ENCODE measurements at regions not wholly inside any gene's neighbourhood (a gene's known extent, or its start where the extent isn't known, plus 50 kb on each side); places are given as distances from the start of the nearest gene placed in this dataset.

DNA sequence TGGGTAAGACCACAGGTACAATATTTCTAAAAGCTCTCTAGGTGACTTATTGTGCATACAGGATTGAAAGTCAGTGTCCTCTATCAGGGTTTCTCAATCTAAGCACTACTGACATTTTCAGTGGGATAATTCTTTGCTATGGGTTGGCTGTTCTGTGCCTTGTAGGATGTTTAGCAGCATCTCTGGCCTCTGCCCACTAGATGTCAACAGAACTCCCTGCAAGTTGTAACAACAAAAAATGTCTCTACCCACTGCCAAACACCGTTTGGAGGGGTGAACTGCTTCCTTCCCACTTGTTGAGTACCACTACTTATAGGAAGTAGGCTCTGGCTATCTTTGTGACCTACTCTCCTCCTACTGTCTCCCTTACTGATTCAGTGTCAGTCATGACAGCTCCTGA, 90.1 kb upstream of the ZRANB2 start:
- CTCF ChIA-PET, result no interaction called here

DNA sequence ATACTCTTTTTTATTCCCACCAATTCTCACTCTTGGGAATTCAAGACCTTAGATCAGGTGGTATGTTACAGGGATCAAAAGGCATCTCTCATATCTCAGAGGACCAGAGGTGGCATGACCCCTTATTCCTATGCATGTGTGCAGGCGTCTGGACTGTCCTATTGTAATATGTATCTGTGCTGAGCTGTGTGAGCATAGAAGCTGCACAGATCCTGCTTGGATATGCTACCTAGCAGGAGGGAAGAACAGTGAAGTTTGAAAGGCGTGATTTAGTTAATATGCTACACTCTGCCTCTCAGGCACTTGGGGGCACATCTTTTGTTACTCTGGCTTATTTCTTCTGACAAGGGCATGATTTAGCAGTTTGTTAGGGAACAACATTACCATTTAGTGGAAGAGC, 86.7 kb upstream of the ZRANB2 start:
- Mint-ChIP-seq H3K9me3 (ENCODE audit: low read depth) (peaks cover 5% of the 10 kb centered on the region), H3K36me3 (ENCODE audit: low read depth) (no peaks in the 10 kb centered on the region), H3K4me1 (no peaks in the 10 kb centered on the region), H3K27ac (no peak overlapping the region), H3K4me3 (no peak overlapping the region), H3K27me3 (no peaks in the 10 kb centered on the region)
- CTCF ChIA-PET, result no interaction called here
- POLR2A ChIA-PET, result no interaction called here
- intact Hi-C loops (cut with DNase I, micrococcal nuclease), result no loop called here
- DNase-seq (no peak), ATAC-seq (no peak)

More for the DNA sequence above, 90.1 kb upstream of the ZRANB2 start:
- DNase-seq (no peak), ATAC-seq (no peak)
- intact Hi-C loops (cut with DNase I, micrococcal nuclease), result no loop called here
- POLR2A ChIA-PET, result no interaction called here
- H3K27ac Mint-ChIP-seq, result no peak overlapping the region
- H3K9me3 Mint-ChIP-seq (ENCODE audit: low read depth), result peaks cover 7% of the 10 kb centered on the region
- H3K36me3 Mint-ChIP-seq (ENCODE audit: low read depth), result no peaks in the 10 kb centered on the region
- H3K4me3 Mint-ChIP-seq, result no peak overlapping the region
- H3K27me3 Mint-ChIP-seq, result no peaks in the 10 kb centered on the region
- H3K4me1 Mint-ChIP-seq, result no peaks in the 10 kb centered on the region

DNA sequence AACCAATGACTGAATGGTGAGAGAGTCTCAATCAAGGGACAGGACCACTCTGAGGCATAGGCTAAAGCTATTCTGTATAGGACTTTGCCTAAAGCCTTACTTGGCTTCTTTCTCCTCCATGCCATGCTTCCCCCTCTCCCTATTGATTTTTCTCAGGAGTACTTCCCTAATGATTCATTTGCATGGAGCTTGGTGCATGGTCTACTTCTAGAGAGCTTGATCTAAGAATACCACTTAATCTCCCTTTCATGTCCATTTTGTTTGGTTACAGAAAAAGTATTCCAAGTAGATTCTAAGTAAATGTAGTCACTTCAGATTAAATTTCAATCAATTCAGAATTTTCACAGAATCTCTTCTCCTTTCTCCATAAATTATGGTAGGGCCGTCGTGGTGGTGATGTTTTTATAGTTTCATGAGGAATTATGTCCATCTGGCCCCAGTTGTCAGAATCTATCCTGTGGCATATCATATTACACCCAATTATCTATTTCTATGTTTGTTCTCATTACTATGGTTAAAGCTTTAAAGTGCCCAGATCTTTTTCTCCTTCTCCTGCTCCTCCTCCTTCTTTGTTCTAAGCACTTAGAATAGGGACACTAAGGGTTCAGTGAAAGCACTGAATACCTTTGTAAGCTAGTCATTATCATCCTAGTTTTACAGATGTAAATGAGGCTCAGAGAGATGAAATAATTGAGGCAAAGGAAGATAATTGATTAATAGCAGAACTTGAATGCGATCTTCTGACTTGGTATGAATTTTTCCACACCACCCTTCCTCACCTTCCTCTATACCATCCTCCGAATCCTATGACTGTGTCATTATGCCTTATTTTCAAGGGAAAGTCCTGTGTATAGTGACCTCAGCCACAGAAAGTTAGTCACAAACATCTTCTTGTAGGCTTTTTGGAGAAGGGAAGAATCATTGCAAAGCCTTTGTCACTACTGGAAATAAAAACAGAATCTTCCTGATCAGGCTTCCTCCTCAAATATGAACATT, 85.6 kb upstream of the ZRANB2 start:
- DNase-seq (no peak), ATAC-seq (no peak)
- ChIA-PET CTCF (no interaction called here), POLR2A (no interaction called here)
- H3K27ac Mint-ChIP-seq, result no peak overlapping the region
- no peaks in the 10 kb centered on the region for H3K4me1 Mint-ChIP-seq
- H3K27me3 Mint-ChIP-seq, result no peaks in the 10 kb centered on the region
- no peak overlapping the region for H3K4me3 Mint-ChIP-seq
- H3K9me3 Mint-ChIP-seq (ENCODE audit: low read depth), result peaks cover 5% of the 10 kb centered on the region
- H3K36me3 Mint-ChIP-seq (ENCODE audit: low read depth), result no peaks in the 10 kb centered on the region
- intact Hi-C loops (cut with DNase I, micrococcal nuclease), result no loop called here

DNA sequence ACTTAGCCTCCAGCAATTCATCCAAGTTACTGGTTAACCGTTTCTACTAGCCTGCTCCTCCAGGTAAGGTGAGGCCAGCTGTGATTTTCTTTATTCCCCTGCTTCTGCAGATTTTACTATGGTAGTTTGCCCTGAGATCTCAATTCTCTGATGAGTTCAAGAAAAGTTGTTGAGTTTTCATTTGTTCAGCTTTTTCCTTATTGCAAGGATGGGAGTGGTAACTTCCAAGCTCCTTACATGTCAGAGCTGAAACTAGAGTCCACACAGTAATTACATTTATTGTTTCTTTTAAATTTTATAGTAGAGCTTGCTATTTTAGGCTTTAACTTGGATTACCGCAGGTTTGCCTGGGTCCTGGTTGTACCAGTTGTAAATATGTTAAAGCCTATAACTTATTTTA, 76.9 kb upstream of the ZRANB2 start:
- CTCF ChIA-PET, result no interaction called here
- POLR2A ChIA-PET, result no interaction called here
- H3K4me3 Mint-ChIP-seq, result no peak overlapping the region
- H3K4me1 Mint-ChIP-seq, result no peaks in the 10 kb centered on the region
- H3K27ac Mint-ChIP-seq, result no peak overlapping the region
- no peaks in the 10 kb centered on the region for H3K36me3 Mint-ChIP-seq (ENCODE audit: low read depth)
- H3K27me3 Mint-ChIP-seq, result no peaks in the 10 kb centered on the region
- ATAC-seq (no peak), DNase-seq (no peak)
- peaks cover 6% of the 10 kb centered on the region for H3K9me3 Mint-ChIP-seq (ENCODE audit: low read depth)
- intact Hi-C loops (cut with DNase I, micrococcal nuclease), result no loop called here

DNA sequence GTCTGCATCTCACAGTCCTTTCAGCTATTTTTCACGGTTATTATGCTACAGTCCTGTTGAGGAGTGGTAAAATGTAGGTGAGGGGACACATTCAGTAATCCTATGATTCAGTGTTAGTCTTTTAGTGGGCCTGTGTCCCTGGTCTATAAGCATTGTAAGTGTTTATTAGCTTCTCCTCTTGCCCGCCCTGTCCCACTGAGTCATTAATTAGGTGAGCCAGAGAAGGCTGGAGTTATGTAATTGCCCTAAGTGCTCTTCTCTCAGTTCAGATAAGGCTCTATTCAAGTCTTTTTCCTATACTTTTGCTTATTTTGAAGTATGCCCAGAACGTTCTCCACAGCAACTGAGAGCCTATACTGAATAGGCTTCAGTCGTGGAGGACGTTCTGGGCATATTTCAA, 76.3 kb upstream of the ZRANB2 start:
- H3K4me3 Mint-ChIP-seq, result no peak overlapping the region
- DNase-seq, result no peak

DNA sequence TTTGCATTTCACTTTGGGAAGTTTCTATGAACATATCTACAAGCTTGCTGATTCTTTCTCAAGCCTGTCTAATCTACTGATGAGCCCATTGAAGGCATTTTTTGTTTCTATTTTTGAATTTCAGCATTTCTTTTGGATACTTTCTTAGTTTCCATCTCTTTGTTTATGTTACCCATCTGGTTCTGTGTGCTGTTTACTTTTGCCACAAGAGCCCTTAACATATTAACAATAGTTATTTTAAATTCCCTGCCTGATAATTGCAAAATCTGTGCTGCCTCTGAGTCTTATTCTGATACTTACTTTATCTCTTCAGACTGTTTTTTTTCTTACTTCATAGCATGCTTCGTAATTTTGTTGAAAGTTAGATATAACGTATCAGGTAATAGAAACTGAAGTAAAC, 75.8 kb upstream of the ZRANB2 start:
- POLR2A ChIA-PET, result interaction anchor here (0.5 kb wide), 1 partner anchor 673 kb away, joined by 5 read pairs; no protein-coding TSS in a partner anchor
- ATAC-seq (no peak), DNase-seq (no peak)
- Mint-ChIP-seq H3K36me3 (ENCODE audit: low read depth) (no peaks in the 10 kb centered on the region), H3K4me1 (no peaks in the 10 kb centered on the region), H3K4me3 (no peak overlapping the region), H3K9me3 (ENCODE audit: low read depth) (peaks cover 9% of the 10 kb centered on the region), H3K27ac (no peak overlapping the region), H3K27me3 (no peaks in the 10 kb centered on the region)
- intact Hi-C loops (cut with DNase I, micrococcal nuclease), result no loop called here
- CTCF ChIA-PET, result no interaction called here

More for the DNA sequence above, 76.3 kb upstream of the ZRANB2 start:
- H3K4me1 Mint-ChIP-seq, result no peaks in the 10 kb centered on the region
- POLR2A ChIA-PET, result interaction anchor here (0.5 kb wide), 1 partner anchor 672 kb away, joined by 5 read pairs; no protein-coding TSS in a partner anchor
- no peak overlapping the region for H3K27ac Mint-ChIP-seq
- no peak for ATAC-seq
- H3K9me3 Mint-ChIP-seq (ENCODE audit: low read depth), result peaks cover 6% of the 10 kb centered on the region
- intact Hi-C loops (cut with DNase I, micrococcal nuclease), result no loop called here
- CTCF ChIA-PET, result no interaction called here
- no peaks in the 10 kb centered on the region for H3K27me3 Mint-ChIP-seq
- no peaks in the 10 kb centered on the region for H3K36me3 Mint-ChIP-seq (ENCODE audit: low read depth)

DNA sequence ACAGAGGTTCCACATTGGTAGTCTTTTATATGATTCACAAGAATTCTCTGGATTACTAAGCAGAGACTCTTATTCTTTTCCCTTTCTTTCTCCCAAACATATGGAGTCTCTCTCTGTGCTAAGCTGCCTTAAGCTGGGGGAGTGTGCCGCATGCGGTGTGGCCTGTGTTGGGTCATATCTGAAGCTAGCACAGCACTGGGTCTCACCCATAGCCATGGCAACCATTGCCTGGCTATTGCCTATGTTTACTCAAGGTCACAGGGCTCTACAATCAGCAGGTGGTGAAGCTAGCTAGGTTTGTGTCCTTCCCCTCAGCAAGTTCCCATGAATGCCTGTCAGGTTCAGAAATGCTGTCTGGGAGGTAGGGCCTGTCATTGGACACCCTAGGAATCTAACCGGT, 73.6 kb upstream of the ZRANB2 start:
- peaks cover 12% of the 10 kb centered on the region for H3K9me3 Mint-ChIP-seq (ENCODE audit: low read depth)
- no peaks in the 10 kb centered on the region for H3K27me3 Mint-ChIP-seq
- H3K27ac Mint-ChIP-seq, result no peak overlapping the region
- intact Hi-C loops (cut with DNase I, micrococcal nuclease), result no loop called here
- H3K36me3 Mint-ChIP-seq (ENCODE audit: low read depth), result no peaks in the 10 kb centered on the region
- CTCF ChIA-PET, result no interaction called here
- POLR2A ChIA-PET, result no interaction called here
- H3K4me3 Mint-ChIP-seq, result no peak overlapping the region
- H3K4me1 Mint-ChIP-seq, result no peaks in the 10 kb centered on the region
- ATAC-seq, result no peak
- DNase-seq, result no peak

DNA sequence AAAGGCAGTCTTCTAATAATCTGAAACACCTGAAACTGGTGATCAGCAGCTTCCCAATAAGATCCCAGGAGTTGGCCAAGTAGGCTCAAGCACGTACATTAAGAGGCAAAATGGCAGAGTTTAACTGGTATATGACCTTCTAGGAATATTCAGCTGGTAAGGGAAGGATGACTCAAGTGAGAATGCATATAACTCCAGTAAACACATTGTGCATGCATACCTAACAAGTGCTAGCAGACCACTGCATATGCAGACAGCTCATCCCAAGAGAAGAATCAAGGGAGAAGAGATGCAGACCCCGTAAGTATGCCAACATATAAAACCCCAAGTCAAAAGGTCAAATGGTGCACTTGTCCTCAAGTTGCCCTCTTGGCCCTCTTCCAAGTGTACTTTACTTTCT, 73.0 kb upstream of the ZRANB2 start:
- Mint-ChIP-seq H3K9me3 (ENCODE audit: low read depth) (peaks cover 12% of the 10 kb centered on the region), H3K27me3 (no peaks in the 10 kb centered on the region), H3K4me3 (no peak overlapping the region), H3K4me1 (no peaks in the 10 kb centered on the region), H3K36me3 (ENCODE audit: low read depth) (no peaks in the 10 kb centered on the region), H3K27ac (no peak overlapping the region)
- CTCF ChIA-PET, result no interaction called here
- ATAC-seq (no peak), DNase-seq (no peak)
- intact Hi-C loops (cut with DNase I, micrococcal nuclease), result no loop called here
- POLR2A ChIA-PET, result no interaction called here

DNA sequence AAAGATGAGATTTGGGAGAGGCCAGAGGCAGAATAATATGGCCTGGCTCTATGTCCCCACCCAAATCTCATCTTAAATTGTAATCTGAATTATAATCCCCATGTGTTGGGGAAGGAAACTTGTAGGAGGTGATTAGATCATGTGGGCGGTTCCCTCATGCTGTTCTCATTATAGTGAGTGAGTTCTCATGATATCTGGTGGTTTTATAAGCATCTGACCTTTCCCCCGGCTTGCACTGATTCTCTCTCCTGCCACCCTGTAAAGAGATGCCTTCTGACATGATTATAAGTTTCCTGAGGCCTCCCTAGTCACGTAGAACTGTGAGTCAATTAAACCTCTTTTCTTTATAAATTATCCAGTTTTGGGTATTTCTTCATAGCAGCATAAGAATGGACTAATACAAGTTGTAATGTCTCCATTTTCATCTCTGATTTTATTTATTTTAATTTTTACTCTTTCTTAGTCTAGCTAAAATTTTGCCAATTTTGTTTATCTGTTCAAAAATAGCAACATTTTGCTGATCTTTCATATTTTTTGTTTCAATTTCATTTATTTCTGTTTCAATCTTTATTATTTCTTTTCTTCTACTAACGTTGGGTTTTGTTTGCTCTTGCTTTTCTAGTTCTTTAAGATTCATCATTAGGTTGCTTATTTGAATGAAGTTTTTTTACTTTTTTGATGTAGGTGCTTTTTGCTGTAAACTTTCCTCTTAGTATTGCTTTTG, 67.0 kb upstream of the ZRANB2 start:
- no peak overlapping the region for H3K4me3 Mint-ChIP-seq
- H3K36me3 Mint-ChIP-seq (ENCODE audit: low read depth), result no peaks in the 10 kb centered on the region
- ChIA-PET POLR2A (no interaction called here), CTCF (no interaction called here)
- intact Hi-C loops (cut with DNase I, micrococcal nuclease), result no loop called here
- DNase-seq, result no peak
- no peak overlapping the region for H3K27ac Mint-ChIP-seq
- peaks cover 19% of the 10 kb centered on the region for H3K9me3 Mint-ChIP-seq (ENCODE audit: low read depth)
- H3K4me1 Mint-ChIP-seq, result no peaks in the 10 kb centered on the region
- ATAC-seq, result no peak
- no peaks in the 10 kb centered on the region for H3K27me3 Mint-ChIP-seq

DNA sequence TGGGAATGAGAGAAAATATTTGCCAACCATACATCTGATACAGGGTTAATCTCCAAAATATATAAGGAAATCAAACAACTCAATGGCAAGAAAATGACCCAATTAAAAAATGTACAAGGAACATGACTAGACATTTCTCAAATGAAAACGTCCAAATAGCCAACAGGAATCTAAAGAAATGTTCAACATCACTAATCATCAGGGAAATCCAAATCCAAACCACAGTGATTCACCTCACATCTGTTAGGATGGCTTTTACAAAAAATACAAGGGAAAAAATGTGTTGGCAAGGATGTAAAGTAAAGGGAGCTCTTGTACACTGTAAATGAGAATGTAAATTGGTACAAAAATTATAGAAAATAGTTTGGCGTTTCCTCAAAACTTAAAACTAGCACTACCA, 54.7 kb upstream of the ZRANB2 start:
- no peaks in the 10 kb centered on the region for H3K36me3 Mint-ChIP-seq (ENCODE audit: low read depth)
- ATAC-seq (no peak), DNase-seq (no peak)
- H3K4me1 Mint-ChIP-seq, result no peaks in the 10 kb centered on the region
- H3K9me3 Mint-ChIP-seq (ENCODE audit: low read depth), result peaks cover 31% of the 10 kb centered on the region
- H3K27ac Mint-ChIP-seq, result no peak overlapping the region
- ChIA-PET POLR2A (no interaction called here), CTCF (no interaction called here)
- intact Hi-C loops (cut with DNase I, micrococcal nuclease), result no loop called here
- H3K27me3 Mint-ChIP-seq, result no peaks in the 10 kb centered on the region
- H3K4me3 Mint-ChIP-seq, result no peak overlapping the region

Measured in activated CD4-positive, alpha-beta T cell treated with anti-CD3 and anti-CD28 coated beads for 36 hours (primary cell).